COLO829 (cell line): ENCODE measurements at regions not wholly inside any gene's neighbourhood (a gene's known extent, or its start where the extent isn't known, plus 50 kb on each side); places are given as distances from the start of the nearest gene placed in this dataset.

ENCODE experiments used
- DNase-seq: peaks from one replicate; pipeline ENCODE4 v3.0.0; 2012; ENCODE audit warnings: low spot score

DNA sequence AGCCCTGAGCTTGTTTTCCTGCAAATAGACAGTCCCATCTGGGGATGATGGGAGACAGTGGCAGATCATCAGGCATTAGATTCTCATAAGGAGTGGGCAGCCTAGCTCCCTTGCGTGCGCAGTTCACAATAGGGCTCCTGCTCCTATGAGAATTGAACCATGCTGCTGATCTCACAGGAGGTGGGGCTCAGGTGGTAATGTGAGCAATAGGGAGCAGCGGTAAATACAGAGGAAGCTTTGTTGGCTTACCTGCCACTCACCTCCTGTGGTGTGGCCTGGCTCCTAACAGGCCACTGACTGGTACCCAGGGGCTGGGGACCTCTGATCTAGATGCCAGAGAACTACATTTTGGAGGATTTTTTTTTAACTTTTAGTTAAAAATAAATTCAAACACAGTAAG lies 434.8 kb upstream of the MKI67 start:
- no peak for DNase-seq

DNA sequence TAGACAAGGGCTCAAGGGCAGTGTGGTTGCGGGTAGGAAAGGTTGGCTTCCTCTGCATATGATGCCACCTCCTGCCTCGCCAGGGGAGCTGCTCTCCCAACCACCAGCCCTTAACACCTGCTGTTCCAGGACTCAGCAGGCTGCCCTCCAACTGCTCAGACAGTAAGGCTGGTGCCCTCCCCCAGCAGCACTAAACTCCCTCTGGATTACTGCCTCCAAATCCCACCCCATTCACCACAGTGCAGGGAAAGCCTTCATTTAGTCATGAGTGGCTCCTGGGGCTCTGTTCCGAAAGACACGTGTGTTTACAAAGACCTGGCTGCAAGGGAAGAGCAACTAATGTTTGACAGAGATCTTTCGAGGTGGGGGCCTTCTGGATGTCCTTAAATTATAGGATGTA lies 437.2 kb upstream of the MKI67 start:
- no peak for DNase-seq

DNA sequence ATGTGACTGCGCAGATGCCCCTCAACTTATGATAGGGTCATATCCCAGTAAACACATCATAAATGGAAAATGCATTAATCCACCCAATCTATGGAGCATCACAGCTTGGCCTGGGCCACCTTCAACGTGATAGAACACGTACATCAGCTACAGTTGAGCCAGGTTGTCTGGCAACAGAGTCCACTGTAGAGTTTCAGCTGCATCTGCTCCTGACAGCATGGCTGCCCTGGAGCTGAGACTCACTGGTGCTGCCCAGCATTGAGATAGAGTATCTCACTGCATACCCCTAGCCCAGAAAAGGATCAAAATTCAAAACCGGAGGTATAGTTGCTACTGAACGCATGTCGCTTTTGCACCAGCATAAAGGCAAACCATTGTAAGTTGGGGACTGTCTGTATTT lies 437.7 kb upstream of the MKI67 start:
- no peak for DNase-seq

DNA sequence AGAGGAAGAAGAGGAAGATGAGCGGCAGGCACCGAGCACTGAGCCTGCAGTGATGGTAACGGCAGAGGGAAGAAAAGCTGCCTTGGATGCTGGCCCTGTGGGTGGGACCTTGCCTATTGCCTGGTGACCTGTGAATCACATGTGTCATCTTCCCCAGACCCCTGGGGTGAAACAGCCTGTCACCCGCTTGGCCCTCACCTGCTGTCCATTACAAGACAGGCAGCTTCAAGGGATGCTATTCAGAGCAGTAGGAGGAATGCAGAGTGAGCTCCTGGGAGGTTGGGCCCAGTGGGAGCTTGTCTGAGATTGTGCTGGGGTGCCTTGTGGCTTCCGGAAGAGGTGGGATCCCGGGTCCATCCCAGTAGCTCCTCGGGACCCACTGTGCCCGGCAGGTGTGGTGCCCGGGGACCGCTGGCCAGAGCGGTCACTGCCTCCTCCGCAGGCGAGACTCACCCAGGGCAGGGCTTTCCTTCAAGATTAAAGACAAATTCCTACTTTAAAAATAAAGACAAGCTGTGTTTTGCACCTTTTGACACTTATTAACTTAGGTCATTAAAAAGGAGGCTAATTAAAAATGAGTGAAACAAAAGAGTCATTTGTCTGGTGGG lies 440.2 kb upstream of the MKI67 start:
- DNase-seq, result no peak

DNA sequence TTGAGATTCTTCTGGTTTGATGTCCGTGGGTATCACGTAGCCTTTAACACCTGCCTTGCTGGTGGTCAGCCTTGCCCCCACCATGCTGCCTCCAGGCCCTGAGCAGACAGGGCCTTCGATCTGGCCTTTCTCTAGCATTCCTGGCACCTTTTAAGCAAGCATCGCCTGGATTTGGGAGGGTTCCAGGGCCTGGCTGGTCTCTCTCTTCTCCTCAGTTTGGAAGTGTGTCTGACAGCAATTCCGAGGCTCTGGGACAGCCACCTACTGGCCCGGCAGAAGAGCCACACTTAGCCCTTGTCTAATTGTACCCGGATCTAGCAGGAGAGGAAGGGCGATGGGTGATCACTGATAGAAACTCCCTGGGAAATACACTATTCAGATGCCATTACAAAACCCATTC lies 441.3 kb upstream of the MKI67 start:
- DNase-seq, result no peak

DNA sequence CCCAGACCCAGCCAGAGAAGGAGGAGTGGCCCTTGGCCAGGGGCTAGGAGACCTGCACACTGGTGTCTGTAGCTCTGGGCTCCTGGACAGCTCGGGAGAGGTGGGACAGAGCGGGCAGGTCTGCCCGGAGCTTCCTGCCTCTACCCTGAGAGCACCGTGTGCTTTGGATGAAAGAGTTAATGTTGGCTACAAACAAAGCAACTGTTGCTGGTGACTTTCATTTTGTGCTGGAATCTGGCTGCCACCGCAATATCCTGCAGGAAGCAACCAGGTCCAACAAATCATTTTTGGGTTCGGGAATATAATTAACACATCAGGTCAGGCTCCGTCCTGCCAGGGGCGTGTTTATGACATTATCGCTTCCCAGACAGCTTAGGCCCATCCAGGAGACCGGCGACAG lies 441.8 kb upstream of the MKI67 start:
- DNase-seq, result no peak

DNA sequence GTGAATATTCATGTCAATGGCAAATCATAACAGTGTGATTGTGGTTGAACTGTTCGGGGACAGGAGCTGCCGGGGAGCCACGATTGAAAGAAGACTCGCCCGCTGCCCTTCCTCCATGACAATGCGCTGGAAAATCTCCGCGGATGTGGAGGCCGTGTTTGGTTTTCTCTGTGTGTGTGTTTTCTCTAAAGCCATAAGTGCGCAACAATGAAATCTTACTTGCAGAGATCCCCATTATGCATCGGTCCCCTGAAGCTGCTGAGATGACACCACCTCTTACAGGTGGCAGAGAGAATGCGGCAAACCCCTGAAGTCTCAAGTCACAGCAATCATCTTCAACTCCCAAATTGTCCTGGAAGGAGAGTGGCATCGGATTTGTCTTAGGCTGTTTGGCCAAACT lies 442.3 kb upstream of the MKI67 start:
- DNase-seq, result no peak

DNA sequence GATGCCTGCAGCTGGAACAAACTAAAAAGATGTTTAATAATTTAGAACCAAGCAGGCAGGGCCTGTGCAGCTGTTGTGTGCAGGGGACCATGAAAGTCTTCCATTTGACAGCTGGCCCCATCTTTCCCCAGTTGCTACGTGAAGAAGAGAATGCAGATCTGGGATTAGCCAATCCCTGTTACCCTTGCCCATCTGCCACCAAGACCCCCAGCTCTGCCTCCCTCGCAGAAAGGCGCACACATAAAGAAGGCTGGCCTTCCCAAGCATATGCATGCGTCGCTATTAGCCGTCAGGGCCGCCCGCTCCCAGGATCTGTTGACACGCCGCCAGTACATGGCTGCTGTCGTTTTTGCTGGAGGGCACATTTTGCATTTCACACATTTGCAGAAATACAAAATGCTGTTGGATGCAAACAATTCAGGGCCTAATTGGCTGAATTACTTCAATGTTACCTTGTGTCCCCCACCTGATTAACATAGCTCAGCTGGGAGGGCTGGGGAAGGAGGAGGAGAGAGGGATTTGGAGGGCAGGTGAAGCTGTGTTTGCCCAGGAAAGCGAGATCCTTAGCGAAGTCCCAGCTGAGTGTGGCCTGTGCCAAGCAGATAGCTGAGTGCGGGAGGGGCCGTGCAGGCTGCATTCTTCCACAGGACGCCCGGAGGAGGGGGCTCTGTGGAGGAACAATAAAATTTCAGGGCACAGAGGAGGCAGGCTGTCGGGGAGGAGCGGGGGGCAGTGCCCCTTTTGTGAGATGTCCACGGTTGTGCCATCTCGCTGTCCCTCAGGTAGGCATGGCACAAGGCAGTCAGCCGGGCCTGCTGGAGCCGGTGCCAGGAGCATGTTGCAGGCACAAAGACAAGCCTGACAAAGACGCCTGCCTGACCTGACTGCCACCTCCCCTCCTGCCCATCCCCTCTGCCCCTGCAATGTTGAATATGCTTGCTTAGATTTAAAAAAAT lies 443.0 kb upstream of the MKI67 start:
- no peak for DNase-seq

DNA sequence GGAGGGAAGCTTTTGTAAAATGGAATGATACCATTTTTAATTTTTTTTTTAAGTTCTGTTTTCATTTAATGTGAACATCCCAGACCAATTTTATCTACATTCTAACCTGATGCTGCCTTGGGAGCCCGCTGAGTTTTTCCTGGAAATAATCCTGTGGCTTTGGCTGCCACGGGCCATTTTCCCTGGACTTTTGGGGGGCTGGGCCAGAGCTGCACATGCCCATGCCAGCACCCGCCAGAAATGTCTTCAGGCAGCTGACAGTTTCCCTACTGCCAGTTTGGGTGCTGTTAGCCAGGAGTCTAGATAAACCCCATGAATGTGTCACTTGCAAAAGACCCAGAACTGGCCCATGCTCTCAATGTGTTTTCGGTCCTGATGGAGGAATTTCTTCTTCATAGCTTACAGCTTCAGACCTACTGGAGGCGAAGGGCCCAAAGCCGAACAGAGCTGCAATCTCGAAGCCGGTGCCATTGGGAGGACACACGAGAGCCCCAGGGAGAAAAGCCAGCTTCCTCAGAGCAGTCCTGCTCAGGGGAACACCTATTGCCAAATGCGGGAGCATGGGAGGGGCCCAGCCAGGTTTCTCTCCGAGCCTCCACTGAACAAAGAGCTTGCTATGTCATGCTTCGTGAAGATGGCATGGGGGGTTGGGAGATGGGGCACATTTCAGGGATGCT lies 444.2 kb upstream of the MKI67 start:
- DNase-seq, result no peak

DNA sequence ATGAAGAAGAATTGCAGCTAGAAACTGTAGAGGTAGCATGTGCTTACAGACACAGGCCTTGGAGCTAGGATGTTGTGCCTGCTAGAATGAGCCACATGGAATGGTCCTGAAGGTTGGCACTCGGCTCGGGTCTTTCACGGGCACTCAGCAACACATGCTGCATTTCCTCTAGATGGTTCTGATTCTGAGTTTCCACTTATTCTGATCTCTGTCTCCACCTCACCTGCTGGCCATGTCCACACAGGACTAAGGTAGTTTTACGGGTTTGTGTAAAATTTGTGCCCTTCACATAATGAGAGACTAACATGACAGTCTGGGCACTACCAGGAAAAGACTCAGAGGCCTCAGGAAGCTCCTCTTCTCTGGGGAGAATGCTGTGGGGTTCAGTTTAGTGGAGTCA lies 444.8 kb upstream of the MKI67 start:
- no peak for DNase-seq

DNA sequence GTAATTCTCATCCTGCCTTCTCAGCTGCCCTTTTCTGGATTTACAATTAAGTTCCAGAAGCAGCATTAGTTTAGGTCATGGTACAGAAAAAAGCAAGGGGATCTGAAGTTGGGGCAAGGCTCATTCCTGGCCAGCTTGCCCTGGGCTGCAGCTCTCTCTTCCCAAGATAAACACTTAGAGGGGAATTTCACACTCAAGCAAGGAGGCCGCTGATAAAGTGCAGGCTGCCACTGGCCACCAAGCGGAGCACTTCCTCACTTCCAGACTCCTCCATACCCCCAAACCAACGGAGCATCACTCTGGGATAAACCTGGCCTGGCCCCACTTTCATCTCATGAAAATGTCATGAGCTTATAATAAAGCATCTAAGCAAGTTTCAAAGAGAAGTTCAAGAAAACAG lies 445.5 kb upstream of the MKI67 start:
- DNase-seq, result no peak

DNA sequence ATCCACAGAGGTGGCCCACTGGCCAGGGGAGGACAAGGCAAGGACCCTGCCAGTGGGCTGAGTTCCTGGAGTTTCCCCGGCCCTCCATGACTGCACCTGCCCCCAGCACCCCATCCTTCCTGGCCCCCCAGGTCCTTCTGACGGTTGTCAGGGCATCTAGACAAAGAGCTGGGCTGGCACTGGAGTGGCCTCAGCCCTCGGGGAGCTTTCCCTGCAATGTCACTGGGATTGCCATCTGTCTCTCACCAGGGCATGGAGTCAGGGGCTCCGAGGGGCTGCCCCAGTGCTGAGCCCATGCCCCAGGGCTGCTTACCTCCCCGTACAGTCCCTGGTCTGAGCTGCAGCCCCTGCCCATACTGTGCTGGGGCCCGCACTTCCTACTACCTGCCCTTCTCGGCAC lies 446.5 kb upstream of the MKI67 start:
- no peak for DNase-seq

DNA sequence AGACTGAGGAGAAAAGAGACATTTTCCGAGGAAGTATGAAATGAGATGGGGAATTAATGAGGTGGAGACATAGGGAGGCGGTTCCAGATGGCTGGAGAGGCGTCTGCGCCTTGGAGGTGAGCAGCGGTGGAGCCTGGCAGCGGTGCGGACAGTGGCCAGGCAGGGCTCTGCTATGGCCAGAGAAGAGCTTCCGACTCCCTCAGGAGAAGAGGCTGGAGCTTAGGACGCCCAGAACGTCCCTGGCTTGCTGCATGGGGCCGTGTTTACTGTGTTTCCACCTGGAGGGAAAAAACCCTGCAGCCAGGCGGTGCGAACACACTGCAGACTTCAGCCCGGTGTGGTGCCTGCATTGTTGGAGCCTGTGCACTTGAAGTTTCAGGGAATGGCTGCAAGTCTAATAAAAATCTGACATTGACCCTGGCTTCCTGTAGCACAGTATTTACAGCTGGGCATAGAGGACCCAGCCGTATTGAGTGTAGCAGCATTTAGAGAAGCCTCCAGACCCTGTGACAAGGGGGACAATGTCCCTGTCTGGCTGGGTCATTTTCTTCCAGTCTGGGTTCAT lies 447.1 kb upstream of the MKI67 start:
- DNase-seq, result no peak

DNA sequence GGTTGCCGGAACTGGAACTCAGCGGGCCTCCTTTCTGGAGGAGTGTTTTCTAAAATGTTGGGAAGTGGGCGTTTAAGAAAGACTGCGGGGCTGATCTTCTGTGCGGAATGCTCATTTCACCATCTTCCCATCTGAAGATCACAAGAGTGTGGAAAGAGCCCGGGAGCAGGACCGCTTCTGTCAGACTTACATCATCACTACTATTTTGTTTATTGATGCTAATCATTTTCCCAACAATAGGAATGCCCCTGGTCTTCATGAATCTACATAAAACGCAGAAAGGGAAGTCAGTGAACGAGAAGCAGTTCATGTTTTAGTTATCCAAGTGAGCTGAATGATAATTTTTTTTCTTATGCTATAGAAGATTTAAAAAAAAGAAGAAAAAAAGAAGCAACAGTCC lies 447.8 kb upstream of the MKI67 start:
- DNase-seq, result no peak

DNA sequence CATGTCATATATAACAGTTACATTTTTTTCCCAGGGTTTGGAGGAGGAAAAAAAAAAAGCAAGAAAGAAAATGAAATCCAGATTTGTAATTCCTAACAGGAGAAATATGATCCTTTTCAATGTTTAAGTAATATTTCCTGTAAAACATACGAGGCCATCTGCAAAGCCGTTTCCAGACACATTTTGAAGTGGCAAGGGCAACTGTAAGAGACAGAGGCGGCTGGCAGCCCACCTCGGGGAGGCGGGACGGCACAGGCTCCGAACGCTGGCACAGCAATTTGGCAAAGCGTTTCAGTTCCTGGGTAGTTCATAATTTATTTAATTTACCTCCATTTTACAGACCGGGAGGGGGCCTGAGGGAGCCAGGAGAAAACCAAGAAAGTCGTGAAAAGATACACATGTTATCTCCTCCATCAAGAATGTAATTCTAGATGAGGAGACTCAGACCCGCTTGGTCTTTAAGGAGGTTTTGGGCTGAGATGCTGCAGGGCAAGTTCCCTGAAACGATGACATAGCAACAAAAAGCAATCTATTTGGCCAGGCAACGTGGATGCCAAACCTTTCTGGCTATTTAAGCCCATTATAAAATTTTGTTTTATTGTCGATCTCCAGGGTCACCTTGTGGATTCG lies 448.5 kb upstream of the MKI67 start:
- DNase-seq, result no peak

DNA sequence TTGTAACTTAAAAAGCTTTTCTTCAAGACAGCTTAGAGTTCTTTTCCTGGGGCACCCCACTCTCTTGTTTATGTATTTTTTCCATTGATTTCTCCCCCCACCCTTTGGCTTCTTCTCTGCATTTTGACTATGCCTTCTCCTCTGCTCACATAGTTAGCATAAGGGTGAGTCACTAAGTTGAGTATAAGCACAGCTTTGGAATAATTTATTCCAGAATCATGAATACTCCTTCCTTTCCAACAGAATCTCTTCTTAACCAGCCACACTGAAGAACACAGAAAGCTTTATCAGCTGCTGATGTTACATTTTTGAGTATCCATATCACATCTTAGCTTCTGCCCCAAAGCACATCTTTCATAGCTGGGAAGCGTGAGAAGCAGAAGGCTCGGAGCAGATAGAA lies 449.5 kb upstream of the MKI67 start:
- DNase-seq, result no peak

DNA sequence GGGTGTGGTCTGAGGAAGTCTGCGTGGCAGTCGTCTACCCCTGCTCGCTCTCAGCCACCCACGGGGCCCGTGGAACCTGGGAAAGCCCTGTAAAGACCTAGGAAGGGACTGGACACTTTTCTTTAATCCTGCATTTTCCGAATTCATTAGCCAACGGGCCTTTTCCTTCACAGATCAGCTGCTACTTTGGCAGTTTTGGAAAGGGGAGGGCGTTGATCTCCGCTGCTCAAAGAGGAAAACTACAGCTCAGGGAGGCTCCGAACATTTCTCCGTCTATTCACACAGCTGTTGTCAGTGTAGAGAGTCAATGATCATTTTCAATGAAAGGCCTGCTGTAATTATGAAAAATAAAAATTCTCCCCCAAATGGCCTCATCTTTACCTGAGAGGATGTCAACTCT lies 450.1 kb upstream of the MKI67 start:
- no peak for DNase-seq

DNA sequence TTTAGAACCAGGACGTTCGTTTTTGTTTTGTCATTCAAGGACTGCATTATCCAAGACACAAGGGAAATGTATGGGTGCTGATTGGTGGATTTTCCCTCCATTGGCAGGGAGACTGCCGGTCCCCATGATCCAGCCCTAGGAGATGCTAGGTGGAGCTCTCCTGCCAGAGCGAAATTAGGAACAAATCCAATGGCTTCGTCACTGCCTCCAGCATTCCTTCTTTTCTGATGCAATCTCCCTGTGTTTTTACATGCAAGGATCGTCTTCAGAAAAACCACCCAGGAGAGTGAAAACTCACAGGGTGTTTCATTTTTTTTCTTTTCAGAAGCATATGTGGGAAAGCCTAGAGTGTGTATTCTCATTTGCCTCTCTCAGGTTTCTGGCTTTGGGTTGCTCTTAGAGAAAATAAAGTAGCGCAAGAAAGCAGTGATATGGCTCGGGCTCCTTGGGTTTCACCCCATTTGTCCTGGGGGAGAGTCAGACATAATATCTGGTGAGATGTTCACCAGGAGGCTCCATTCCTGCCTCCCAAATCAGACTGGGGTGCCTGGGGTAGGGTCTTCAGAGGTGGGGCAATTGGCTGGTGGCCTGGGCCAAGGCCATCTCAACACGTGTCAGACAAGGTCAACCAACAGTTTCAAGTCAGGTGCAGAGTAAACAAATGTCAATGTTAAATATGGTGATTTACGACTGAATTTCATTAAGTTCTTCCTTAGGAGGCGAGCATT lies 450.9 kb upstream of the MKI67 start:
- no peak for DNase-seq

DNA sequence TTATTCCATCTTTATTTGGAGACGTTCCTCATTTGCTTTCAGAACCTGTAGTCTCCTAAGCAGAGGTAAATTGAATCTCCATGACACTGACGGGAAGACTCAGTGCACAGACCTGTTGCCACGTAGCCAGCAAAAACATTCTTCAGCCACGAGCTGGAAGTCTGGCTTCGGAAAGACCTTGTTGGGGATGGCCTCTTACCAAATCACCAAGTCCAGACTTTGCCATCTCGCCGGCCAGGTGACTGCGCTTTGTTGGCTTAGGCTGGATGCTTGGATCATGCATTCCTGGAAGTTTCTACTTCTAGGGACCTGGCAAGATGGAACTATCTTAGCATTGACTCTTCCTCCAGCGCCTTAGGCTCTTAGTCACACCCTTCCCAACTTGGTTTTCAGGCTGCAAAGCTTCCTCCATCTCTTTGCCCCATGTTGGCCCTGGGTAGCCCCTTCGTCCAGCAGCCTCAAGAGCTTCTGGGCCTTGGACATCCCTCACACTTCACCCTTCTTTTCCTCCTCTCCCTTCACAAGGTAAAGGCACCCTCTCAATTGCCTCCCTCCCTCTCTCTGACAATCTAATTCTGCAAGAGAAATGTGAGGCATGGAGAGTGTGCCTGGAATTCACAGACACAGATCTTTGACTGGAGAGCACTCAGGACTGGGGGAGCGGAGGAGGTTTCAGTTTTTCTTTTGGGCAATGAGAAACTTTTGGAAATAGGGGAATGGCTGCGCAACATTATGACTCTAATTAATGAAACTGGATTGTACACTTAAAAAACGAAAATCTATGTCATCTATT lies 451.9 kb upstream of the MKI67 start:
- DNase-seq, result no peak

DNA sequence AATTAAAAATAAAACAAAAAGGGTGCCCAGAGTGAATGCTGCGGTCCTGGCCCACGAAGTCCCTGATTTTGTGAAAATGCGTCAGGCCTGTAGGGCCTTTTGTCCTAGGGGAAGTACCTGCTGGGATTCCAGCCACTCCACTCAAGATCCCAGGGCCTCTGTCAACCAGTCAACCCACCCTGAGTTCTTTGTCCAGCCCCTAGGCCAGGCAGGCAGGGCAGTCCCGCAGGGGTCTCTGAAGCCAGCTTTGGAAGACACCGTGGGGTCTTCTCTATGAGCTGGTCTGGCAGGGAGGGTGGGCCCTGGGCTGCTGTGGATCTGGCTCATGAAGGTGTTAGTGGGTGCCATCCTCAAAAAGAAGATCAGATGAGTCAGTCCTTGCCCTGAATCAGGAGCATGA lies 452.5 kb upstream of the MKI67 start:
- no peak for DNase-seq
